GM12875 (cell line): ENCODE measurements at regions not wholly inside any gene's neighbourhood (a gene's known extent, or its start where the extent isn't known, plus 50 kb on each side); places are given as distances from the start of the nearest gene placed in this dataset.

ENCODE experiments used
- H3K4me3 ChIP-seq: one replicate; pipeline ENCODE4 v1.5.1; 2011; ENCODE audit warnings: low read depth, low read length, control low read depth
- CTCF ChIP-seq: IDR thresholded peaks from 2 replicates; pipeline ENCODE4 v1.5.1; 2011; ENCODE audit warnings: low read depth, mild to moderate bottlenecking, control low read depth, inconsistent platforms, low read length, moderate library complexity, borderline replicate concordance; ENCODE audit not compliant: insufficient read depth

- H3K4me3 ChIP-seq = no peak overlapping the region
- no peak for TF ChIP-seq CTCF
Observed at GRCh38 chr12:107931761-107932160, 157.3 kb downstream of the ASCL4 start.

GRCh38 chr12:107938446-107938845, 163.9 kb downstream of the ASCL4 start:
- no peak overlapping the region for H3K4me3 ChIP-seq
- TF ChIP-seq CTCF = no peak

GRCh38 chr12:107948391-107948945, 174.0 kb downstream of the ASCL4 start:
- no peak for TF ChIP-seq CTCF
- H3K4me3 ChIP-seq = no peak overlapping the region

- H3K4me3 ChIP-seq = no peak overlapping the region
- no peak for TF ChIP-seq CTCF
Observed at GRCh38 chr12:107951024-107951423, 176.5 kb downstream of the ASCL4 start.

- H3K4me3 ChIP-seq = no peak overlapping the region
- no peak for TF ChIP-seq CTCF
Observed at GRCh38 chr12:107955966-107956643, 173.0 kb upstream of the WSCD2 start.

GRCh38 chr12:107957459-107957858, 171.6 kb upstream of the WSCD2 start:
- no peak overlapping the region for H3K4me3 ChIP-seq
- TF ChIP-seq CTCF = no peak

- no peak for TF ChIP-seq CTCF
- H3K4me3 ChIP-seq = no peak overlapping the region
Observed at GRCh38 chr12:107963635-107964034, 165.5 kb upstream of the WSCD2 start.
